ENCODE measurements at regions not wholly inside any gene's neighbourhood (a gene's known extent, or its start where the extent isn't known, plus 50 kb on each side); places are given as distances from the start of the nearest gene placed in this dataset.

DNA sequence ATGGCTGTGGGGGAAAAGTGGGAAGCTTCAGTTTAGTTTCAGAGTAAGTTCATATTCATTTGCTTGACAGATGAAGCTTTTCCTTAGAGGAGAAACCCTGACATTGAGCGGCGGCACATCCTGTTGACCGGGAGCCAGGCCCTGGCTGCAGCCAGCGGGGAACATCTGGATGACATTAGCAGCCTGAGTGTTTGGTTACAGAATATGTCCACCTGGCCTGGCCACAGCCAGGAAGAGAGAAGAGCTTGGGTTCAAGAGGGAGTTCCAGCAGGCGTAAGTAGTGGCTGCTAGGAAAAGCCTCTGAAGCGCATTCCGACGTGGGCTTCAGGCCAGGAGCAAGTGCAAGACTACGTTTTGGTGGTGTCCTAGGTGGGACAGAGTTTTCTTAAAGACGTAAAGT, 144.9 kb upstream of the MYCN start:
- DNase-seq = no peak
- CTCF ChIA-PET = no interaction called here
- TF ChIP-seq CTCF (IDR thresholded peaks at IDR 0.05; ENCODE audit: unreplicated experiment) = no peak
- intact Hi-C loops (cut with micrococcal nuclease; ENCODE audit: unreplicated experiment) = loop anchor here (5.0 to 10.0 kb wide), 2 partner anchors 147 to 699 kb away; partner anchors contain the start of gene MYCN
- BruUV-seq (replicated peaks) = no TSS peak
- Mint-ChIP-seq H3K27me3 (ENCODE audit: unreplicated experiment) (peaks cover 50% of the 10 kb centered on the region), H3K4me1 (ENCODE audit: low read depth, unreplicated experiment) (peaks cover 12% of the 10 kb centered on the region), H3K9me3 (ENCODE audit: low read depth, unreplicated experiment) (peaks cover 4% of the 10 kb centered on the region), H3K27ac (ENCODE audit: unreplicated experiment) (no peak overlapping the region), H3K4me3 (ENCODE audit: low read depth, unreplicated experiment) (no peak overlapping the region), H3K36me3 (ENCODE audit: insufficient read depth, unreplicated experiment) (no peaks in the 10 kb centered on the region)

DNA sequence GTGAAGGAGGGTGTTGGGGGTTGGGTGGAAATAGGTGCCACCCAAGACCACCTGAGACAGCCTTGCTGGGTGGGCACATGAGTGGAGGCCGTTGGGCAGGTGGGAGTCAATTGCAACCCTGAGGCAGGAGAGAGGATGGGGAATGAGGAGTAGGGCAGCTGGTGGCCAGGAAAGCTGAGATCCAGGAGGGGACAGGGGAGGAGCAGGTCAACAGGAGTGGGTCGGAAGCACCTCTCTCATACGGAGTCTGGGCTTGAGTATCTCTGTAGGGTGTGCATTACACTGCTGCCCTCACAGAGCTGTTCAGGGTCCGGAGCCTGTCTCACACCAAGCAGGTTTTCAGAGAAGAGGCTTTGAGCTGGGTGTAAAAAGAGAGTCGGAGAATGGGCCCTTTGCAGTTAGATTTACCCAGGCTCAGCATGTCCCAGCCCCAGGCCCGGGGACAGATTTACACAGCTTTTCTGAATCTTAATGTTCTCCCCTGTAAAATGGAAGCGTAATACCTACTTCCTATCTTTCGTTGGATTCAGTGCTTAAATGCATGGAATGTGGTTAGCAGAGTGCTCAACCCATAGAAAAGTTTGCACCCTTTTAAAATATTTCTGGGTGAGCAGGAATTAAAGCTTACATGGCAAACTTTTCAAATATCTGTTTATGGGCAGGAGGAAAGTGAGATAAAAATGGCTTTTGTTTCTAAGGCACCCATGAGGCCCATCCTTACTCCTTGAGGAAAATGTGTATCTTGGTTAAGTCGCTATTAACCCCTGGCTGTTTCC, 144.0 kb upstream of the MYCN start:
- Mint-ChIP-seq H3K9me3 (ENCODE audit: low read depth, unreplicated experiment) (peaks cover 3% of the 10 kb centered on the region), H3K4me3 (ENCODE audit: low read depth, unreplicated experiment) (no peak overlapping the region), H3K27ac (ENCODE audit: unreplicated experiment) (no peak overlapping the region), H3K27me3 (ENCODE audit: unreplicated experiment) (peaks cover 50% of the 10 kb centered on the region), H3K4me1 (ENCODE audit: low read depth, unreplicated experiment) (peaks cover 12% of the 10 kb centered on the region), H3K36me3 (ENCODE audit: insufficient read depth, unreplicated experiment) (no peaks in the 10 kb centered on the region)
- no peak for TF ChIP-seq CTCF (IDR thresholded peaks at IDR 0.05; ENCODE audit: unreplicated experiment)
- intact Hi-C loops (cut with micrococcal nuclease; ENCODE audit: unreplicated experiment) = loop anchor here (5.0 to 10.0 kb wide), 2 partner anchors 146 to 698 kb away; partner anchors contain the start of gene MYCN
- no TSS peak for BruUV-seq (replicated peaks)
- CTCF ChIA-PET = no interaction called here
- DNase-seq = no peak

GRCh38 chr2:15797231-15797938, 143.0 kb upstream of the MYCN start:
- Mint-ChIP-seq H3K27ac (ENCODE audit: unreplicated experiment) (no peak overlapping the region), H3K36me3 (ENCODE audit: insufficient read depth, unreplicated experiment) (no peaks in the 10 kb centered on the region), H3K9me3 (ENCODE audit: low read depth, unreplicated experiment) (no peaks in the 10 kb centered on the region), H3K4me1 (ENCODE audit: low read depth, unreplicated experiment) (peaks cover 12% of the 10 kb centered on the region), H3K4me3 (ENCODE audit: low read depth, unreplicated experiment) (no peak overlapping the region), H3K27me3 (ENCODE audit: unreplicated experiment) (peaks cover 52% of the 10 kb centered on the region)
- CTCF ChIA-PET = no interaction called here
- intact Hi-C loops (cut with micrococcal nuclease; ENCODE audit: unreplicated experiment) = loop anchor here (5.0 to 10.0 kb wide), 2 partner anchors 145 to 697 kb away; partner anchors contain the start of gene MYCN
- peak; percentile 41 for DNase-seq
- peak; percentile 38 for TF ChIP-seq CTCF (IDR thresholded peaks at IDR 0.05; ENCODE audit: unreplicated experiment)
- BruUV-seq (replicated peaks) = no TSS peak

- intact Hi-C loops (cut with micrococcal nuclease; ENCODE audit: unreplicated experiment) = loop anchor here (5.0 to 10.0 kb wide), 2 partner anchors 144 to 697 kb away; partner anchors contain the start of gene MYCN
- Mint-ChIP-seq H3K27ac (ENCODE audit: unreplicated experiment) (no peak overlapping the region), H3K4me3 (ENCODE audit: low read depth, unreplicated experiment) (no peak overlapping the region), H3K27me3 (ENCODE audit: unreplicated experiment) (peaks cover 57% of the 10 kb centered on the region), H3K36me3 (ENCODE audit: insufficient read depth, unreplicated experiment) (no peaks in the 10 kb centered on the region), H3K9me3 (ENCODE audit: low read depth, unreplicated experiment) (no peaks in the 10 kb centered on the region), H3K4me1 (ENCODE audit: low read depth, unreplicated experiment) (peaks cover 12% of the 10 kb centered on the region)
- BruUV-seq (replicated peaks) = no TSS peak
- TF ChIP-seq CTCF (IDR thresholded peaks at IDR 0.05; ENCODE audit: unreplicated experiment) = no peak
- DNase-seq = no peak
- CTCF ChIA-PET = no interaction called here
These were observed 142.4 kb upstream of the MYCN start for GRCh38 chr2:15797939-15798281.

All from Calu3 (cell line).